ENCODE measurements at regions not wholly inside any gene's neighbourhood (a gene's known extent, or its start where the extent isn't known, plus 50 kb on each side); places are given as distances from the start of the nearest gene placed in this dataset.
"Not testable (repeated sequence)": the region's sequence is repeated elsewhere in the genome, so short reads cannot be mapped to it uniquely, and the experiment has no call there.

DNA sequence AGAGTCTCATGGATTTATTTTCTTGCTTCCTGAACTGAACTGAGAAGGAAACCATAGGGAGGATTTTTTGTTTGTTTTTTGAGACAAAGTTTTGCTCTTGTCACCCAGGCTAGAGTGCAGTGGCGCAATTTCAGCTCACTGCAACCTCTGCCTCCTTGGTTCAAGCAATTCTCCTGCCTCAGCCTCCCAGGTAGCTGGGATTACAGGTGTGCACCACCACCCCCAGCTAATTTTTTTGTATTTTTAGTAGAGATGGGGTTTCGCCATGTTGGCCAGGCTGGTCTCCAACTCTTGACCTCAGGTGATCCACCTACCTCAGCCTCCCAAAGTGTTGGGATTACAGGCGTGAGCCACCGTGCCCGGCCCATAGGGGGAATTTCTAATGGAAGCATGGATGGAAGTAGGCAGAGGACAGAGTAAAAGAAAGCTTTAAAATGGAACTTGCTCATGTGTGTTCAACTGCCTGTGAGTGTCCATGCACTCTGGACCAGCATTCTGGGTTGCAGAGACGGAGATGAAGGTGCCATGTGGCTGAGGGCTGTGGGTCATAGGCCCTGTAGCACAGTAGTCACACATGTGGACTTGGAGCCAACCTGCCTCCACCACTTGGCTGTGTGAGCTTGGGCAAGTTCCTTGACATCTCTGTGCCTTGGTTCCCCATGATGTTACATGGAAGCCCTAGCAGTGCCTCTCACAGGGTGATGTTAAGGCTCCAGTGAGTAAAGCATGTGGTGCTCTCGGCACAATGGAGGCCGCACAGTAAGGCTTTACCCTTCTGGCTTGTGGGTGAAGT lies 68.5 kb upstream of the ID2 start:
- not testable (repeated sequence) for H4K20me1 ChIP-seq (ENCODE audit: insufficient read depth, low read depth, low read length); DNase-seq; H3K9me3 ChIP-seq (ENCODE audit: low read length); H2AFZ ChIP-seq (ENCODE audit: low read length); H3K9me2 ChIP-seq (replicated peaks; ENCODE audit: insufficient read depth, low read length); H3K4me3 ChIP-seq (ENCODE audit: low read length); H3K4me1 ChIP-seq (ENCODE audit: low read length); H3K4me2 ChIP-seq (ENCODE audit: low read depth, low read length, poor library complexity, severe bottlenecking); H3K27me3 ChIP-seq (ENCODE audit: low read length); H3K9ac ChIP-seq (ENCODE audit: low read length); H3K79me2 ChIP-seq (ENCODE audit: low read length); H3K27ac ChIP-seq (ENCODE audit: low read length); H3K36me3 ChIP-seq (ENCODE audit: insufficient read depth, low read length)

DNA sequence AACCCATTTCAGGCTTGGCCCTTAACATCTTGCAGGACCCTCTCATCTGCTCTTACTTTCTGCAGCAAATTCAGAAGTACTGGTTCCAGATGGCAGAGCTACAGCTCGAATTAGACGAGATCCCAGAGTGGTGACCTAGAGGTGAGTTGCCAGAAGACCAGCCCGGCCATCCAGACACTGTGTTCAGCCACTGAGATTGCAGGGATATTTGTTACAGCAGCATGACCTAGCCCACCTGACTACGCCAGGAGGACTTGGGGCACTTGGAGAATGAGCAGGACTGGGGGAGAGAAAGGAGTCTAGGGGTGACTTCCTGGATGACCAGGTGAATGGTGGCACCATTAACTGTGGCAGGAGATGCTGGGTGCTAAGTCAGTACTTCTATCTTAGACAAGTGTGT lies 67.2 kb upstream of the ID2 start:
- Histone ChIP-seq H3K4me2 (ENCODE audit: low read depth, low read length, poor library complexity, severe bottlenecking) (no peak overlapping the region), H3K9ac (ENCODE audit: low read length) (no peak overlapping the region), H3K27me3 (ENCODE audit: low read length) (no peaks in the 10 kb centered on the region), H3K9me3 (ENCODE audit: low read length) (no peaks in the 10 kb centered on the region), H3K79me2 (ENCODE audit: low read length) (no peaks in the 10 kb centered on the region), H4K20me1 (ENCODE audit: insufficient read depth, low read depth, low read length) (no peaks in the 10 kb centered on the region), H3K36me3 (ENCODE audit: insufficient read depth, low read length) (no peaks in the 10 kb centered on the region), H3K9me2 (replicated peaks; ENCODE audit: insufficient read depth, low read length) (no peaks in the 10 kb centered on the region), H2AFZ (ENCODE audit: low read length) (no peak overlapping the region), H3K4me1 (ENCODE audit: low read length) (no peaks in the 10 kb centered on the region), H3K27ac (ENCODE audit: low read length) (no peak overlapping the region), H3K4me3 (ENCODE audit: low read length) (no peak overlapping the region)
- DNase-seq = no peak

DNA sequence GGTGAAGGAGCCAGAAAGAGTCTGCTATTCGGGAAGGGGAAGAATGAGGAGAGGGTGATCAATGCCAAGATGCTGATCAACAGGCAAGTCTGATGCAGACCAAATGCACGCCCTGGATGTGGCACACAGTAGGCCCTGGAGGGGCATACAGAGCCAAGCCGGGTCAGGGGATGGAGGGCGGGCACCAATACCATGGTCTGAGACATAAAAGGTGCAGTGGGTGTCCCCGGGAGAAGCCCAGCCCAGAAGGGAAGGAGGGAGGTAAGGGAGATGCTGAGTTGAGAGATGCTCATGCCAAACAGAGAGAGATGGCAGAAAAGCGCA lies 66.6 kb upstream of the ID2 start:
- no peak overlapping the region for H3K9ac ChIP-seq (ENCODE audit: low read length)
- no peaks in the 10 kb centered on the region for H4K20me1 ChIP-seq (ENCODE audit: insufficient read depth, low read depth, low read length)
- H3K4me3 ChIP-seq (ENCODE audit: low read length) = no peak overlapping the region
- DNase-seq = no peak
- no peaks in the 10 kb centered on the region for H3K27me3 ChIP-seq (ENCODE audit: low read length)
- no peak overlapping the region for H3K4me2 ChIP-seq (ENCODE audit: low read depth, low read length, poor library complexity, severe bottlenecking)
- H3K79me2 ChIP-seq (ENCODE audit: low read length) = no peaks in the 10 kb centered on the region
- H2AFZ ChIP-seq (ENCODE audit: low read length) = no peak overlapping the region
- H3K4me1 ChIP-seq (ENCODE audit: low read length) = no peaks in the 10 kb centered on the region
- no peak overlapping the region for H3K27ac ChIP-seq (ENCODE audit: low read length)
- H3K9me2 ChIP-seq (replicated peaks; ENCODE audit: insufficient read depth, low read length) = no peaks in the 10 kb centered on the region
- no peaks in the 10 kb centered on the region for H3K36me3 ChIP-seq (ENCODE audit: insufficient read depth, low read length)
- no peaks in the 10 kb centered on the region for H3K9me3 ChIP-seq (ENCODE audit: low read length)

DNA sequence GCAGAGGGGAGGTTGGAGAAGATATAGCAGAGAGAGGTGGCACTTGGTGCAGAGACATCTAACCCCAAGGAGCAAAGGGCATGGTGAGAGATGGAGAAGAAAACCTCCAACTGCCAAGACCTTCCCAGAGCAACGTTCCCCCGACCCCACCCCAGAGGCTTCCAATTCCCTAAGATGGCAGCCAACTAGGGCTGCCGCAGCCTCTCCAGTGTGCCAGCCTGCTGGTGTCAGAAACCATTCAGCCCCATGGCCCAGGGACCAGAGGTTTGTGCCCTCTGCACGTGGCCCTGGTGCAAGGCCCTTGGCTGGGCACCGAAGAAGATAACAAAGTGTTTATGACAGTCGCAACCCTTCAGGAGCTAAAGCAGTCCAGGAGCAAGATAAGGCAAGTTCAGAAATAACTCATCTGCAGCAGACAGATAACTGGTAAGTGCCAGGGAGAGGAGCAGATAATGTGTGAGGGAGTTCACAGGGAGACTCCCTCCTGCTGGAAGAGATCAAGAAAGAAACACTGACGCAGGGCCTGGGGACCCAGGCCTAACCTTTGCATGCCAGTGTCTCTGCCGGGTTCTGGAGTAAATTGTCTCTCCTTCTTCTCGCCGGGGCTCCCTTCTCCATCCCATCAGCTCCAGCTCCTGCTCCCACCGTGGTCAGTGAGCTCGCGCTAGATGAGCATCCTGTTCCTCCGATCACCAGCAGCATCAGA lies 66.1 kb upstream of the ID2 start:
- Histone ChIP-seq H3K4me1 (ENCODE audit: low read length) (no peaks in the 10 kb centered on the region), H2AFZ (ENCODE audit: low read length) (no peak overlapping the region), H3K27ac (ENCODE audit: low read length) (no peak overlapping the region), H3K79me2 (ENCODE audit: low read length) (no peaks in the 10 kb centered on the region), H3K9me3 (ENCODE audit: low read length) (no peaks in the 10 kb centered on the region), H3K9ac (ENCODE audit: low read length) (no peak overlapping the region), H3K9me2 (replicated peaks; ENCODE audit: insufficient read depth, low read length) (no peaks in the 10 kb centered on the region), H4K20me1 (ENCODE audit: insufficient read depth, low read depth, low read length) (no peaks in the 10 kb centered on the region), H3K4me2 (ENCODE audit: low read depth, low read length, poor library complexity, severe bottlenecking) (no peak overlapping the region), H3K36me3 (ENCODE audit: insufficient read depth, low read length) (no peaks in the 10 kb centered on the region), H3K27me3 (ENCODE audit: low read length) (no peaks in the 10 kb centered on the region), H3K4me3 (ENCODE audit: low read length) (no peak overlapping the region)
- no peak for DNase-seq

DNA sequence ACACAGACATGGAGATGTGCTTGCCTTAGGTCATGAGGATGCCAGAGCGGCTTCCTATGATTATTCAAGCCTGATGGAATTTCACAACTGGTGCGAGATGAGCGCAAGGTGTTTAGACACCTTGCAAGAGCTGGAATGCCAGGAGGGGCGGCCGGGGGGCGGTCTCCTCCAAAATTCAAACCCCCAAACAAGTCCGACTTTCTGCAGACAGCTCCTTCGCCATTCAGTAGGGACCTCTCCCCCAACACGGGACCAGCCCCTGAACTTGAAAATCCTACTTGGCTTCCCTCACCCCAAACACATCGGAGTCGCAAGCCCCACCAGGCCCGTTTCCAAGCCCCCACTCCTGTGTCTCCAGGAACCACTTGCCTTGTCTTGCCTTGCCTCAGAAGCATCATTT lies 64.8 kb upstream of the ID2 start:
- no peak for DNase-seq
- Histone ChIP-seq H3K9me2 (replicated peaks; ENCODE audit: insufficient read depth, low read length) (no peaks in the 10 kb centered on the region), H3K27ac (ENCODE audit: low read length) (no peak overlapping the region), H3K4me1 (ENCODE audit: low read length) (no peaks in the 10 kb centered on the region), H3K4me2 (ENCODE audit: low read depth, low read length, poor library complexity, severe bottlenecking) (no peak overlapping the region), H2AFZ (ENCODE audit: low read length) (no peak overlapping the region), H4K20me1 (ENCODE audit: insufficient read depth, low read depth, low read length) (no peaks in the 10 kb centered on the region), H3K9ac (ENCODE audit: low read length) (no peak overlapping the region), H3K4me3 (ENCODE audit: low read length) (no peak overlapping the region), H3K9me3 (ENCODE audit: low read length) (no peaks in the 10 kb centered on the region), H3K36me3 (ENCODE audit: insufficient read depth, low read length) (no peaks in the 10 kb centered on the region), H3K27me3 (ENCODE audit: low read length) (no peaks in the 10 kb centered on the region), H3K79me2 (ENCODE audit: low read length) (no peaks in the 10 kb centered on the region)

DNA sequence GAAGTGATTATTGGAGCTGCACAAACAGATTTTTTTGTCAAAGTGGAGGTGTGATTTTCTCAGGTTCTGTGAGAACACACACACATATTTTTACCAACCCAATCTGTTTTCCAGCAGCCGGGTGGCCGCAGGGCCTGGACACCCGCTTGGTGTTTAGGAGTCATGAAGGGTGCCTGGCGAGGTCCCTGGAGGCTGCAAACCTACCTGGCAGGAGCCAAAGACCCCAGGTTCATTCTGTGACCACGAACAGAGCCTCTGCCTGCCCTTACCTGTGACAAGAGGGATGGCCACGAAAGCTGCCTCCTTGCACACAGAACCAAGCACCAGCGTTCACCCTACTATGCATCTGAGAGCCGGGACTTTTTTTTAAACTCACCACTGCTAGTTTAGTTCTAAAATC lies 64.3 kb upstream of the ID2 start:
- Histone ChIP-seq H3K27ac (ENCODE audit: low read length) (no peak overlapping the region), H2AFZ (ENCODE audit: low read length) (no peak overlapping the region), H3K9me3 (ENCODE audit: low read length) (no peaks in the 10 kb centered on the region), H3K4me1 (ENCODE audit: low read length) (no peaks in the 10 kb centered on the region), H3K79me2 (ENCODE audit: low read length) (no peaks in the 10 kb centered on the region), H3K9me2 (replicated peaks; ENCODE audit: insufficient read depth, low read length) (no peaks in the 10 kb centered on the region), H3K36me3 (ENCODE audit: insufficient read depth, low read length) (no peaks in the 10 kb centered on the region), H3K27me3 (ENCODE audit: low read length) (no peaks in the 10 kb centered on the region), H3K4me2 (ENCODE audit: low read depth, low read length, poor library complexity, severe bottlenecking) (no peak overlapping the region), H3K9ac (ENCODE audit: low read length) (no peak overlapping the region), H4K20me1 (ENCODE audit: insufficient read depth, low read depth, low read length) (no peaks in the 10 kb centered on the region), H3K4me3 (ENCODE audit: low read length) (no peak overlapping the region)
- DNase-seq = no peak

DNA sequence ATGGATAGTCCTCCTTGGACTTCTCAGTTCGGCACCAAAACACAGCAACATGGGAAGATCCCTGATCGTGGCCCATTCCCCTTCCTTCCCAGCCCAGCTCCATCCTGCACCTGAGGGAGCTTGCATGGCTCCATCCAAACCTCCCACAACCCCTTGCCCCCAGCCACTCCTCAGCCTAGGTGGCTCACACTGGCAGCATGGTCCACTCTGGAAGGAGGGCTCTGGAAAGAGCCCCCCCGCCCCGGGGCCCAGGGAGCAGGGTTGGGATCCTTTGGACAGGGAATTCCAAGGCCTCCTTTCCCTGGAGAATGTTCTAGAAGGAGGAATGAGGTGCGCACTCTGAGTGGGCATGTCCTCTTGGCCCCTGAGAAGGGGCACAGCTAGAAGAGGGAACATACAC lies 62.8 kb upstream of the ID2 start:
- Histone ChIP-seq H3K36me3 (ENCODE audit: insufficient read depth, low read length) (no peaks in the 10 kb centered on the region), H3K9me3 (ENCODE audit: low read length) (no peaks in the 10 kb centered on the region), H3K9ac (ENCODE audit: low read length) (no peak overlapping the region), H3K27ac (ENCODE audit: low read length) (no peak overlapping the region), H2AFZ (ENCODE audit: low read length) (no peak overlapping the region), H3K79me2 (ENCODE audit: low read length) (no peaks in the 10 kb centered on the region), H3K4me1 (ENCODE audit: low read length) (no peaks in the 10 kb centered on the region), H3K4me2 (ENCODE audit: low read depth, low read length, poor library complexity, severe bottlenecking) (no peak overlapping the region), H3K9me2 (replicated peaks; ENCODE audit: insufficient read depth, low read length) (no peaks in the 10 kb centered on the region), H3K27me3 (ENCODE audit: low read length) (no peaks in the 10 kb centered on the region), H3K4me3 (ENCODE audit: low read length) (no peak overlapping the region), H4K20me1 (ENCODE audit: insufficient read depth, low read depth, low read length) (no peaks in the 10 kb centered on the region)
- DNase-seq = no peak

DNA sequence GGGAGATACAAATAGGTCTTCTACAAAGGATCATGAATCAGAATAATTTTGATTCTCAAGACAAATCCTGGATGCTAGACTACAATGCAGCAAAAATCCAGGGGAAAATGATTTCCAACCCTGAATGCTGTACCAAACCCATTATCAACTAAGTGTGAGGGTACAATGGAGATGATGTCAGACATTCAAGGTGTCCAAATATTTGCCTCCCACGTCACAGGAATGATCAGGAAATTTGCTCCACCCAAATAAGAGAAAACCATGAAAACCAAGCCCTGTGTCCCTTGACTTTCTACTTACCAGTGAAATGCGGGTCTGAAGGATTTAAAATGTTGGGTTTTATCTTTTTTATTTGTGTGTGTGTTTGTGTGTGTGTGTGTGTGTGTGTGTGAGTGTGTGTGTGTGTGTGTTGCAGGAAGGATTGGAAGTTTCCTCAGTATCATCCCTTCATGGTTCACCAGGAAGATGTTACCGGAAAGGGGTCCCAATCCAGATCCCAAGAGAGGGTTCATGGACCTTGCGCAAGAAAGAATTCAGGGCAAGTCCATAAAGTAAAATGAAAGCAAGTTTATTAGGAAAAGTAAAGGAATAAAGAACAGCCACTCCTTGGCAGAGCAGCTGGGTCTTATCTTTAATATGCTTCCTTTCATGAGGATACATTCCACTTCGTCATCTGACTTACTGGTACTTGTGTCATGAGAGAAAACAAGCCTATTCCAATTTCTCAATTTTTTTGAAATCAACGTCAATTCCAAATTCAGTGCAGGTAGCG lies 61.1 kb upstream of the ID2 start:
- Histone ChIP-seq H3K36me3 (ENCODE audit: insufficient read depth, low read length) (no peaks in the 10 kb centered on the region), H4K20me1 (ENCODE audit: insufficient read depth, low read depth, low read length) (no peaks in the 10 kb centered on the region), H3K4me2 (ENCODE audit: low read depth, low read length, poor library complexity, severe bottlenecking) (no peak overlapping the region), H3K4me1 (ENCODE audit: low read length) (no peaks in the 10 kb centered on the region), H3K27ac (ENCODE audit: low read length) (no peak overlapping the region), H3K9me3 (ENCODE audit: low read length) (no peaks in the 10 kb centered on the region), H3K9me2 (replicated peaks; ENCODE audit: insufficient read depth, low read length) (no peaks in the 10 kb centered on the region), H3K27me3 (ENCODE audit: low read length) (no peaks in the 10 kb centered on the region), H3K9ac (ENCODE audit: low read length) (no peak overlapping the region), H2AFZ (ENCODE audit: low read length) (no peak overlapping the region), H3K79me2 (ENCODE audit: low read length) (no peaks in the 10 kb centered on the region), H3K4me3 (ENCODE audit: low read length) (no peak overlapping the region)
- DNase-seq = no peak

Data from Karpas-422 (cell line).